GM18508 (cell line): ENCODE measurements at regions not wholly inside any gene's neighbourhood (a gene's known extent, or its start where the extent isn't known, plus 50 kb on each side); places are given as distances from the start of the nearest gene placed in this dataset.
"Not testable (repeated sequence)": the region's sequence is repeated elsewhere in the genome, so short reads cannot be mapped to it uniquely, and the experiment has no call there.

Source experiments
- ATAC-seq: cut with Tn5 transposase; IDR thresholded peaks from one replicate; pipeline ENCODE4 v1.9.1; 2021; ENCODE audit warnings: moderate number of reproducible peaks; ENCODE audit not compliant: insufficient read depth, unreplicated experiment

GRCh38 chr5:71771191-71771590, 52.1 kb downstream of the CARTPT start:
- ATAC-seq: no peak

- ATAC-seq: no peak
Observed at GRCh38 chr5:71778678-71779276, 59.7 kb downstream of the CARTPT start.

GRCh38 chr5:71780597-71780996, 61.5 kb downstream of the CARTPT start:
- no peak for ATAC-seq

GRCh38 chr5:71782393-71782770, 63.3 kb downstream of the CARTPT start:
- ATAC-seq: peak; percentile 16

DNA sequence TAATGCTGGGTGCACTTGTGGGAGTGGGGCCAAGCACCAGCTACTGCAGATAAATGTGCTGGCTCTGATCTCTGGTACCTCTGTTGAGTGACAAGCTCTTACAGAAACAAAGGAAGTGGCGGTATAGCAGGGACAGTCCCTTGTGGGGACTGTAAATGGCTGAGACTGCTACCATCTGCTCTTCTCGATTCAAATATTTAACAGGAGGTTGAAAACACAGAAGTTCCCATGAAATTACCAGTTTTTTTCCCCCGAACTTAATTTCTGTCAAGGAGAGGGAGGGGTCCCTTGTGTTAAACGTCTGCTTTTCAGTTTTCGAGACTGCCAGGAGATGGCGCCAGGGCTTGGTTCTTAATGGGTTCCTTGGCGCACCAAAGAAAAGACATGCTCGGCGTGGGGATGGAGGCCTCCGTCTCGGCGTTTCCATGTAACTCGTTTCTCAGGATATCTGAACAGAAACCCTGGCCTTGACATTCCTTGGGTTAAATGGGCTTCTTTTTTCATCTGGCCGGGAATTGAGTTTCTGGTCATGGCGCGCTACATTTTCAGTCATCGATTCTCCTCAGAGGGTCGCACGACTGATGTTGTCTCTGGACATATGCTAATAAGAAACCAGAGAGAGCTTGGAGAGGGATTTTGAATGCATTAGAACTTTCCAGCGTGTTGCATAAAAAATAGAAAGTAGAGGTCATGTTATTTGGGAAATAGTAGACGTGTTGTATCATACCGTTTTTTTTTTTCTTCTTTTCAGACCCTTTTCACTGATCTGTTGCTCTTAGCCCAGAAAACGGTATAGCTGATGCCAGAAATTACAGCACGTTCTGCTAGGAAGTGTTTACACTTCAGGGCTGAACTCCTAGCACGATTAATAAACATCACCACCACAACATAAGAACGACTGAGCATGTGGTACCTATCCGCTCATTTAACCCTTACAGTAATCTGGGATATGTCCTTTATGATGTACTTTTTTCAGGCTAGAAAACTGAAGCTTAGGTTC, 64.0 kb downstream of the CARTPT start:
- peak; percentile 94 for ATAC-seq

- no peak for ATAC-seq
Observed at GRCh38 chr5:71783891-71784290, 64.8 kb downstream of the CARTPT start.

- ATAC-seq: no peak
Observed at GRCh38 chr5:71786337-71787055, 67.4 kb downstream of the CARTPT start.

- ATAC-seq: no peak
Observed at GRCh38 chr5:71788794-71789193, 69.7 kb downstream of the CARTPT start.

- no peak for ATAC-seq
Observed at GRCh38 chr5:71789746-71790145, 70.7 kb downstream of the CARTPT start.

DNA sequence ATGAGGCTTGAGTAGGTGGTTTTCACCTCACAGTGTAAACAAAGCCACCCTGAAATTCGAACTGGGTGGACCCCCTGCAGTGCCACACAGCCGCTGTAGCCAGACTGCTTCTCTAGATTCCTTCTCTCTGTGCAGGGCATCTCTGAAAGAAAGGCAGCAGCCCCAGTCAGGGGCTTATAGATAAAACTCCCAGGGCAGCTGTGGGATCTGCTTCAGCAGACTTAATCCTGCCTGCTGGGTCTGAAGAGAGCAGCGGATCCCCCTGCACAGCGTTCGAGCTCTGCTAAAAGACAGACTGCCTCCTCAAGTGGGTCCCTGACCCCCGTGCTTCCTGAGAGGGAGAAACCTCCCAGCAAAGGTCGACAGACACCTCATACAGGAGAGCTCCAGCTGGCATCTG, 71.4 kb downstream of the CARTPT start:
- ATAC-seq: no peak

GRCh38 chr5:71792041-71792440, 73.0 kb downstream of the CARTPT start:
- ATAC-seq: not testable (repeated sequence)

GRCh38 chr5:71794061-71794695, 75.1 kb downstream of the CARTPT start:
- ATAC-seq: no peak

- ATAC-seq: no peak
Observed at GRCh38 chr5:71802673-71803072, 83.6 kb downstream of the CARTPT start.

DNA sequence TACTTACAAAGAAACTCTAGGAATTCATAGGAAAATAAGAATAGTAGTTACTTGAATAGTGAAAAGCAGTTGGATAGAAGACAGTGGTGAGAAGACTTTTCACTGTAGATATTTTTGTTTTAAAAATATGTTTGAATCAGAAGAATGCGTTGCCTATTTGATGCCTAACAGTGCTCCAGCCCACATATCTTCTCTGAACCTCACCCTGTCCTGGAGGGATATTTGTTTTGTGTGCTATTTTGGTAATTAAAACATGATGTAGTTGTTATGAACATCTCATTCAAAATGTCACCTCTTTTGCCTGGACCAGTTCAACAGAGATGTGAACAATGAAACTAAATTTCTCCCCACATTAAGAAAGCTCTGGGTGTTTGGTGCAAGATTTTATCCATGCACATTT, 87.6 kb downstream of the CARTPT start:
- no peak for ATAC-seq

- ATAC-seq: no peak
Observed at GRCh38 chr5:71807909-71808308, 88.8 kb downstream of the CARTPT start.

DNA sequence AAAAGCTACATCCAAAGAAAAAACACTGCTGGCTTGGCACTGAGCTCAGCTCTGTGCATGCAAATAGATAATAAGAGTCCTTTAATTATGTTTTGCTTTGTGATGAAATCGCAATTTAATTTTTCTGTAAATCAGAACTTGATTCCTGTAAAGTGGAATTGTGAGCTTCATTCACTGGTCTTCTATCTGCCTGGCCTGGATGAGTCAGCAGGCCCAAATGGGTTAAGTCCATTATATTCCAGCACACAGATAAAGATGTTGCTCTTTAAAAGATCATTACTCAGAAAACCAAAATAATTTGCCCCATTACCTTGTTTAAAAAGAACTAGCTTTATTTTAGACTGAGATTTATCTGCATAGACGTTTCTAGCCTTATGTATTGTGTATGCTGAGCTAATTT, 90.4 kb downstream of the CARTPT start:
- no peak for ATAC-seq

DNA sequence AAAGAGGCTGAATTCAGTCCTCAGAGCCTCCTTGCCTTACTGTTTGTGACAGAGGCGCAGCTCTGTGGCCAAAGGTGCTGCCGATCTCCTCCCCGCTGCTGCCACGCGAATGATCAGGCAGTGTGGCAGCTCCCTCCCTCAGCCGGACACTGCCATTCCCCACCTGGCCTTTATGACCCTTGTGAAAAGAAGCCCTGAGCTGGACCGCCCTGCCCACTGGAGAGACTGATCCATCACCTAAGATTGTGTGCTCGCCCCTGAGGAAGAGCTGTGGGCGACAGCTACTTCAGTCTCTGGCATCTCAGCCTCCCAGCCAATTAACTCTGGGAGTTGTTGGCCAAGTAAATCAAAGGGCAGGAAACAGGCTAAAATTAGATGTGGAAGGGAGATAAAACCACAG, 90.9 kb downstream of the CARTPT start:
- no peak for ATAC-seq

DNA sequence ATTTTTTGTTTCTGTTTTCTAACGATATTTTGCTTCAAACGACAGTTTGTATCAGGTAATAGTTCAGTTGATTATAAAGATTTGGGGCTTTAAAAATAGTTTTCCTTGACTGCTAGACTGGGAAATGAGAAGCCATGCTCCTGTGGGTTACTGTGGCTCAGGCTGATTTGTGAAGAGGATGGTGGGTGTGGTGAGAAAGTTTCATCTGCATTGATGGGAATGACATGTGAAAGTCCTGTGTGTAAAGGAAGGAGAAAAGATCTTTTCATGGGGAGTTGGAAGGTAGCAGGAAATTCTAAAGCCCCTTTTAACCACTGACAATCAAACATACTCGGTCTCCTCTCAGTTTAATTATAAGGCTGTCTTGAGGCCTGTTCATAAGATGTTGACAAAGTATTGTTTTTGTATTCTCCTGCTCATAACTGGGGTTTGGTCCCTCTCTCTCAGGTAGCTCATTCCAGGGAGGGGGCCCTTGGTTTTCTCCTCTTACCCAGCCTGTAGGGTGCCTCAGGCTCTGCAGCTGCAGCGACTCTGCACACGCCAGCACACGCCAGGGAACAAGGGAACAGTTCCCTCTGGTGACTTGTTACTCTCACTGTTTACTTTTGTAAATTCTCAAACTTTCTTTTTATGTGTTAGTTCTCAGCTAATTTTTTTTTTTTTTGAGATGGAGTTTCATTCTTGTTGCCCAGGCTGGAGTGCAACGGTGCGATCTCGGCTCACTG, 91.6 kb downstream of the CARTPT start:
- no peak for ATAC-seq

GRCh38 chr5:71811779-71812178, 92.7 kb downstream of the CARTPT start:
- ATAC-seq: no peak

GRCh38 chr5:71816307-71816706, 97.2 kb downstream of the CARTPT start:
- ATAC-seq: no peak
